ENCODE measurements at regions not wholly inside any gene's neighbourhood (a gene's known extent, or its start where the extent isn't known, plus 50 kb on each side); places are given as distances from the start of the nearest gene placed in this dataset.

- TF ChIP-seq CTCF (IDR thresholded peaks at IDR 0.05), result no peak
- no peak for TF ChIP-seq EZH2phosphoT487 (IDR thresholded peaks at IDR 0.05)
These were observed 574.3 kb upstream of the USP24 start for GRCh38 chr1:55789466-55789865.

All from neural progenitor cell (in vitro differentiated cells).